C4-2B (cell line): ENCODE measurements at regions not wholly inside any gene's neighbourhood (a gene's known extent, or its start where the extent isn't known, plus 50 kb on each side); places are given as distances from the start of the nearest gene placed in this dataset.

Experiments
- CTCF ChIP-seq: fragments of 450-650 bp; conservative IDR thresholded peaks from 2 replicates; pipeline ENCODE4 v1.5.1; 2017; ENCODE audit warnings: mild to moderate bottlenecking
- ZFX ChIP-seq: fragments of 450-650 bp; IDR thresholded peaks from 2 replicates; pipeline ENCODE4 v1.6.1; 2017

- TF ChIP-seq CTCF: peak; percentile 88
- TF ChIP-seq ZFX: no peak
Observed at GRCh38 chr12:13661005-13661887, 320.2 kb downstream of the GRIN2B start.
